ENCODE measurements at regions not wholly inside any gene's neighbourhood (a gene's known extent, or its start where the extent isn't known, plus 50 kb on each side); places are given as distances from the start of the nearest gene placed in this dataset.

- DNase-seq (ENCODE audit: low spot score) (no peak), FAIRE-seq (no peak)
Measured at GRCh38 chrX:7286168-7286837, 138.3 kb upstream of the PUDP start.

DNA sequence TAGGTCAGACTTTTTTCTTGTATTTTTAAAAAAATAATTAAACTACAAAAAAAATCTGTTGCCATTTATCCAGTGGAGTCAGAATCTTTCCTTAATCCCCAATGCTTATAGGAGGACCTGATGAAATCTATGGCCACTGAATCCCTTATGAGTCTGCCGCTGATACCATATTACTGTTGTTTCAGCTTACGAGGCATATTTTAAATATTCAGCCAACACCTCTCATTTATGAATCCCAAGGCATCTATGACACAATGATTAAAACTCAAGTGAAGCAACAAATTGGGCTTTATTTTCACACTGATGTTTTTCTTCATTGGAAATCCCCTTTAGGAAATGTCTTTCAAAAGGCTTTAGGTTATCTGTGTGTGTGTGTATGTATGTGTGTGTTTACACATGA is 137.8 kb upstream of the PUDP start:
- FAIRE-seq = no peak
- no peak for DNase-seq (ENCODE audit: low spot score)

DNA sequence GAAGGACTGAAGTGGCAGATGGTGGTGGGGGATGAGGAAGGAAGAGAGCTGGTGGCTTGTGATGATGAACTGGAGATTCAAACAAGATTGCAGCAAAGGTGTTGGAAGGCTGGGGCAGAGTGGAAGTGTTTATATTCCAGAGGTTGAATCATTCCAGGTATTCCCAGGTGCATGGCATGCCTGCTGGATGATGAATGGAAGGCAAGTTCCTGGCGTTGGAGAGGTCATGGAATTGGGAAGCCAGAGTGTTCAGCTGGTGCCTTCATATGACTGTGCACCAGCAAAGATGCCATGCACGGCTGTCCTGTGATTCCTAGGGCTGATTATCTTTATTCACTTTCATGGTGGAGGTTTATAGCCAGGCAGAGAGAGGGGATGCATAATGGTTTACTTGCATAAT is 135.8 kb upstream of the PUDP start:
- FAIRE-seq = no peak
- DNase-seq (ENCODE audit: low spot score) = no peak

- DNase-seq (ENCODE audit: low spot score) (no peak), FAIRE-seq (no peak)
Measured at GRCh38 chrX:7280520-7280919, 132.6 kb upstream of the PUDP start.

GRCh38 chrX:7272346-7272745 is 124.4 kb upstream of the PUDP start:
- no peak for FAIRE-seq
- DNase-seq (ENCODE audit: low spot score) = no peak

- no peak for FAIRE-seq
Measured at GRCh38 chrX:7270933-7271332, 123.0 kb upstream of the PUDP start.

DNA sequence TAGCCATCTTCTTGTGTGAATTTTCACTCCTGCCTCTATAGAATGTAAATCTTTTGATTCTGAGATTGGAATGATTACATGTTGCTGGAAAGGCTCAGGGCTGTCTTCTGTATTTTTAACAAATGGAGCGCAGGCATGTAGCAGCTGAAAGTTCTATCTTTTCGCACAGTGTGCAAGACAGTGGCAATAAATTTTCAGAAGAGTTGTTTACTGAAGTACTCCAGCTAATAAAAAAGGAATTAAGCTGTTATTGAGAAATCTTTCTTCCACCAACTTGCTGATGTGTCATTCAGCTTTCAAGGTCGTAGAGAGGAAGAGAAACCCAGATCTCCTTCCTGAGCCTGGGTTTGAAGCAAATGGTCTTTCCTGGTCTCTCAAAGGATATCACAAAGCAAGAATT is 122.0 kb upstream of the PUDP start:
- no peak for DNase-seq (ENCODE audit: low spot score)
- no peak for FAIRE-seq

More at GRCh38 chrX:7270933-7271332, 123.0 kb upstream of the PUDP start:
- no peak for DNase-seq (ENCODE audit: low spot score)

- DNase-seq (ENCODE audit: low spot score) = no peak
- FAIRE-seq = no peak
Measured at GRCh38 chrX:7269589-7269988, 121.6 kb upstream of the PUDP start.

- FAIRE-seq = no peak
- no peak for DNase-seq (ENCODE audit: low spot score)
Measured at GRCh38 chrX:7266288-7266687, 118.3 kb upstream of the PUDP start.

DNA sequence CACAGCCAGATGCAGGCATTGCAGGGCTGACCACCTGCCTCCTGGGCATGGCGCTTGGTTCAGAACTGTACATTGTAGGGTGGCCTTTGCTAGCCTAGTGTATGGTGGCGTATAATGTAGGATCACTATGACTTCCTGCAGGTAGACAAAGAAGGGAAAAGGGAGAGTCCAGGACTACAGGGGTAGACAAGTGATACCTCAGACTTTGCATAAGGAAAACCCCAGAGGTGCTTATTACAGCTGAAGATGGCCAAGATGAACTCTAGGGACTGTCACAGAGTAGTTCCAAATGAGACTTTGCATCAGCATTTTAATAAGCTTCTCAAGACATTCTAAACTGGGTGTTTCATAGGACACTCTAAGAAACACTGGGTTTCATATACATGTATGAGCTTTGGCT is 116.4 kb upstream of the PUDP start:
- FAIRE-seq (no peak), DNase-seq (ENCODE audit: low spot score) (no peak)

- FAIRE-seq (no peak), DNase-seq (ENCODE audit: low spot score) (no peak)
Measured at GRCh38 chrX:7263961-7264360, 116.0 kb upstream of the PUDP start.

- FAIRE-seq (no peak), DNase-seq (ENCODE audit: low spot score) (no peak)
Measured at GRCh38 chrX:7263330-7263729, 115.4 kb upstream of the PUDP start.

DNA sequence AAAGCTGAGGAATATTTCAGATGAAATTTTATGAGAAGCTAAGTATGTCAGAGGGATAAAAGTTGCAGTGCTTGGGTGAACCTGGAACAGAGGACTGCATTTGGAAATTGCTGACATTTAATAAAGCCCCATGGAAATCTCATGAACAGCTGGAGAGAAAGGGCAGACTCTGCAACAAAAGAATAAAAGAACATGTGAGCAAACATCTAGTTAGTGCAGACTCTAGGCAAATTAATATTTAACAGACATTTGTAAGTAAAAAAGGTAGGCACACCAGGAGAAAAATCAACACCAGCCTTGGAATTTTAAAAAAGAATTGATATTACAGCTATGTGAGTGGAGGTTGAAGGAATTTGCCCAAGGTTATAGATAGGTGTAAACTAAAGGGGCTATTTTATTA is 114.6 kb upstream of the PUDP start:
- FAIRE-seq = no peak

DNA sequence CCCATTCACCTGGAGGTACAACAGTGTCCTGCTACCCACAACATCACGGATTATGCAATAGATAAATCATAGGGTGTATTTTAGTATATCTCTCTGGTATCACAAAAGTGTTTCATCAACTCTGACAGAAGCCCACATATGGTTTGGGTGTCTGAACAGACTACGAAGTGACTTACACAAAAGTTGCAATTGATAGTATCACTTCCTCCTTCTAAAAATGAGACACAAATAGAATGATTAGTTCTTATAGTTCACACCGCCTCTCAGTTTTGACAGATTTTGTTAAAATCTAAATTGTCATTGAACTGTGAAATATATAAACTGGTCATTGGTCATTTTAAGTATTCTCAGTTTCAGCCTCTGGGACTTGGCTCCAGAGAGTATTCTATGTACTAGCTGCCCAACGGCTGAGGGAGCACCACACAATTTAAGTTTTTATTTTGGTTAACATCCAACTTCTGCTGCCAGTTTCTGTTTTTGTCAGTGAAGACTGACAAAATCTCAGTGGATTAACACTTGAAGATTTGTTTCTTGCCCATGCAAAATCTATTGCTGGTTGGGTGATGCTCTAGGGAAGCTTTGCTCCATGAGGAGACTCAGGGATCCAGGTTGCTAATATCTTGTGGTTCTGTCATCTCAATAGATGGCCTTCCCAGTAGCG is 113.8 kb upstream of the PUDP start:
- FAIRE-seq (no peak), DNase-seq (ENCODE audit: low spot score) (no peak)

More for the DNA sequence above, 114.6 kb upstream of the PUDP start:
- DNase-seq (ENCODE audit: low spot score) = no peak

- DNase-seq (ENCODE audit: low spot score) (no peak), FAIRE-seq (no peak)
Measured at GRCh38 chrX:7254144-7254543, 106.2 kb upstream of the PUDP start.

DNA sequence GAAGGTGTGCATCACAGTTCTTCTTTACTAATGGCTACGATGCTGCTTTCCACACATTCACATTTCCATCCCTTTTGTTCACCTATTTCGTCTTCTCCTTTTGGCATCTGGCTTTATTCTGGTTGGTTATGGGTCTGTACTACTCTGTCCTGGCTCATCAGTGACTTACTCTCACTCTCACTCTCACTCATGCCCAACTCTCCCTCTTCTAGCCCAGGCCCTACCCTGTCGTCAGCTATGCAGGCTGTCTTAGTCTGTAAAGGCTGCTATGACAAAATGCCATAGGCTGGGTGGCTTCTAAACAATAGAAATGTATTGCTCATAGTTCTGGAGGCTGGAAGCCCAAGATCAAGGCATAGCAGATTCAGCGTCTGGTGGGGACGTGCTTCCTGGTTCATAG is 105.6 kb upstream of the PUDP start:
- DNase-seq (ENCODE audit: low spot score) (no peak), FAIRE-seq (no peak)

DNA sequence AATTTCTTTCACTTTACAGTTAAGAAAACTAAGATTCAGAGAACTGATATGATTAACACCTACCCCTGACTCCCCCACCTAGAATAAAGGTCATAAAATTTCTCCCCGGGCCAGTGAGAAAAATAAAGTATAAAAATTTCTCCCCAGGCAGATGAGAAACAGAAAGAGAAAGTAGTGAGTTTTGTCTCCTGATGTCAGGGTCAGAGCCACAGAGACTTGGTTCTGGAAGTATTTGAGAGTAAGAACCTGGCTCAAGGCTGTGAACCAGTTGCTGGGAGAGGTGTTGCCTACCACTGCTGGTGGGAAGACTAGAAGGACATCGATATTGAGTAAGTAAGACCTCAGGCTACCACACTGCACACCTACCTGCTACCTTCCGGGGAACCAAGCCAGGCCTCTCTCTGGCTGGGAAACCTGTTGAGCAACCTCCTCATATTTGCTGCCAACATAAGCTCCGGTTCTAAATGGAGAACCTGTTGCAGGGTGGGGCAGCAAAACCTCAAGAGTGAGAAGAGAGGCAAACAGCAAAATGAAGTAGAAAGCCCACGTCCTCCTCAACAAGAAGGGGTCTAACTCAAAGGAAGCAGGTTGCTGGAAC is 104.2 kb upstream of the PUDP start:
- DNase-seq (ENCODE audit: low spot score) (no peak), FAIRE-seq (no peak)

DNA sequence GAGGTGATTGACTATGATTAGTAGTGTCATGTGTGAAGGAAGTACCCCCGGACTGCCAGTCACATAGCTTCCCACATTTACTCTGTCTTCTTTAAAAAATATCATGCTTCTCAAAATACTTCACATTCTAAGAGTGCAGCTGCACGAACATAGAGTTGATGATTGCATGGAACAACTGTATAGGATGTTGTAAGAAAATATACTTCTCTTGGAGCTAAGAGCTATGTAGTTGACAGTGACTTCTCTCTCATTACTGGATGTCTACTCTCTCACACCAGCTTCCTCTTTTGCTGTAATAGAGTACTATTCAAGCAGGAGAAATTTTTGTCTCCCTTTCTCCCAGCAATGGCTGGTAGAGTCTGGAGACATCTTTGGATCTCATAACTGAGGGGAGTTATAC is 99.4 kb upstream of the PUDP start:
- FAIRE-seq (no peak), DNase-seq (ENCODE audit: low spot score) (no peak)

GRCh38 chrX:7244405-7244804 is 96.5 kb upstream of the PUDP start:
- no peak for FAIRE-seq
- DNase-seq (ENCODE audit: low spot score) = no peak

- DNase-seq (ENCODE audit: low spot score) (no peak), FAIRE-seq (no peak)
Measured at GRCh38 chrX:7242613-7243012, 94.7 kb upstream of the PUDP start.

DNA sequence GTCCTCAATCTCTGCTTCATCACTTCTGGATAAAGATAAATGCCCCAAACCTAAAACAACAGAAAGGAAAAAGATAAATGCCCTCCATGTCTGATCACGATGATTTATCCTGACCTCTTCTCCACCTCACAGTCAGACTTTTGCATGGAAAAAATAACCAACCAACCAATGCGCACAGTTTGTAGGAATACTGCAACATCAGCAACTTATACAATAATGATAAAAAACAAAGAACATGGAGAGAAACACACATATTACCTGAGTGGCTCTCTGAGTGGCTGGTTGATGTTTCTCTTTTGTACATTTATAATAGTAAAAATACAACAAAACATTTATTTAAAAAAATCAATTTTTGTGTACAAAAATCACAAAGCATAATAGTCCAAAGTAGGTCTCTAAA is 93.0 kb upstream of the PUDP start:
- DNase-seq (ENCODE audit: low spot score) (no peak), FAIRE-seq (no peak)

GRCh38 chrX:7235071-7235470 is 87.1 kb upstream of the PUDP start:
- DNase-seq (ENCODE audit: low spot score) = no peak
- FAIRE-seq = no peak

All from urothelium cell line (cell line).